Choroid plexus epithelial cell (primary cell): ENCODE measurements at regions not wholly inside any gene's neighbourhood (a gene's known extent, or its start where the extent isn't known, plus 50 kb on each side); places are given as distances from the start of the nearest gene placed in this dataset.
A peak's percentile ranks its signal among the peaks of the same experiment; 100 is the strongest.

Source experiments
- DNase-seq: peaks from one replicate; pipeline ENCODE4 v3.0.0-alpha.2; 2010; ENCODE audit warnings: low read depth
- H3K4me3 ChIP-seq: 2 replicates; pipeline ENCODE4 v1.5.1; 2011; ENCODE audit warnings: low read depth, mild to moderate bottlenecking, control low read depth, low read length, moderate library complexity
- TF ChIP-seq, protein P1 (sequence below): conservative IDR thresholded peaks from 2 replicates; pipeline ENCODE4 v1.5.1; 2011; ENCODE audit warnings: low read depth, mild to moderate bottlenecking, control low read depth, inconsistent platforms, low read length, moderate library complexity

DNA sequence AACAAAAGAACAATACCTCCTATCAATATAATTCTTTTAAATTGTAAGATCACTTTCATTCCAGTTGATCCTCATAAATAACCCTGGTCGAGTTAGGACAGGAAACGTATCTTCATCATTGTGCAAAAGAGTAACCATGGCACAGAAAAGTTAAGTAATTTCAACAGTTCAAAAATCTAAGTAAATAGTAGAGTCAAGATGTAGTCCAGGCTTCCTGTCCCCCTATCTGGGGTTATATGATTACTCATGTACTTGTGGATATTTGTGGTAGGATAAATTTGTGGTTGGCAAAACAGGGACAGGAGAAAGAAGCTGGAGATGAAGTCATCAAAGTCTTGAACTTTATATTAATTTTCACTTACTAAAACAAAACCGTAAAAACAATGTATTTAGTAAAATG, 772.6 kb downstream of the TSN start:
- DNase-seq: peak; percentile 35
- TF ChIP-seq, protein P1, sequence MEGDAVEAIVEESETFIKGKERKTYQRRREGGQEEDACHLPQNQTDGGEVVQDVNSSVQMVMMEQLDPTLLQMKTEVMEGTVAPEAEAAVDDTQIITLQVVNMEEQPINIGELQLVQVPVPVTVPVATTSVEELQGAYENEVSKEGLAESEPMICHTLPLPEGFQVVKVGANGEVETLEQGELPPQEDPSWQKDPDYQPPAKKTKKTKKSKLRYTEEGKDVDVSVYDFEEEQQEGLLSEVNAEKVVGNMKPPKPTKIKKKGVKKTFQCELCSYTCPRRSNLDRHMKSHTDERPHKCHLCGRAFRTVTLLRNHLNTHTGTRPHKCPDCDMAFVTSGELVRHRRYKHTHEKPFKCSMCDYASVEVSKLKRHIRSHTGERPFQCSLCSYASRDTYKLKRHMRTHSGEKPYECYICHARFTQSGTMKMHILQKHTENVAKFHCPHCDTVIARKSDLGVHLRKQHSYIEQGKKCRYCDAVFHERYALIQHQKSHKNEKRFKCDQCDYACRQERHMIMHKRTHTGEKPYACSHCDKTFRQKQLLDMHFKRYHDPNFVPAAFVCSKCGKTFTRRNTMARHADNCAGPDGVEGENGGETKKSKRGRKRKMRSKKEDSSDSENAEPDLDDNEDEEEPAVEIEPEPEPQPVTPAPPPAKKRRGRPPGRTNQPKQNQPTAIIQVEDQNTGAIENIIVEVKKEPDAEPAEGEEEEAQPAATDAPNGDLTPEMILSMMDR: no peak
- no peak overlapping the region for H3K4me3 ChIP-seq

GRCh38 chr2:122528958-122529705, 773.7 kb downstream of the TSN start:
- TF ChIP-seq, protein P1: no peak
- no peak for DNase-seq
- H3K4me3 ChIP-seq: no peak overlapping the region

DNA sequence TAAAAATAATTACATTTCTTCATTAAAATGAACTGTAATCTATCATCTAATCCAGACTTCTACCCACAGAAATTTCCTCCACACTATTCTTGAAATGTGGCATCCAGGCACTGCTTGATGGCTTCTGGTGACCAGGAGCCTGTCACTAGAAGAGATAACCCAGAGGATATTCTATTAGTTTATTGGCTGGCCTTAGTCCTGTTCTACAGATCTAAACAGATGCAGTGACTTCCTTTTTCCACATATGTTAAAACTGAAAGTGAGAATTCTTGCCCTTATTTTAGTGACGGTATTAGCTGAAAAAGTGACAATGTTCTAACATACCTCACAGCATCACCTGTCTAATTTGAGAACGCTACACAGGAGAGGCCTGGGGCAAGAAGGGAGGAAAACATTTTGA, 775.4 kb downstream of the TSN start:
- no peak for DNase-seq
- TF ChIP-seq, protein P1: no peak
- H3K4me3 ChIP-seq: no peak overlapping the region

- no peak for DNase-seq
- TF ChIP-seq, protein P1: peak; percentile 41
- H3K4me3 ChIP-seq: no peak overlapping the region
Measured at GRCh38 chr2:122531290-122532071, 776.0 kb downstream of the TSN start.

- TF ChIP-seq, protein P1: no peak
- DNase-seq: no peak
- no peak overlapping the region for H3K4me3 ChIP-seq
Measured at GRCh38 chr2:122532072-122532344, 776.6 kb downstream of the TSN start.

DNA sequence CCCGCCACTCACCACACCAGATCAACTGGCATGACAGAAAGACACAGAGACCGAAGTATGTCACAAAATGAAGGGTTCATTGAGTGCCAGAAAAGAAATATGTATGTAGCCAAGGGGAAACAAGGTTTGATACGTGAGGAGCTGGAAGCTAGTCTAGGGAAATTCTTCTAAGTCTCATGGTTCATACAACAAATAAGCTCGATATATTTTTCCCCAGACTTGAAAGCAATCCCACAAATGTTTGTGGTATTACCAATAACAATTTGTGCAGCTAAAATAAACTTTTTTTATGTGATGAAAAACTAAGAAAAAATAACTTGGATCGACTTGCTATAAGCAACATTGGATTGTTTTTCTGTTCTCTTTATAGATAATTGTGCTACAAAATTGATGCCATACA, 777.0 kb downstream of the TSN start:
- no peak overlapping the region for H3K4me3 ChIP-seq
- TF ChIP-seq, protein P1: no peak
- no peak for DNase-seq
